IMR-90 (cell line): ENCODE measurements at regions not wholly inside any gene's neighbourhood (a gene's known extent, or its start where the extent isn't known, plus 50 kb on each side); places are given as distances from the start of the nearest gene placed in this dataset.

Experiments
- ATAC-seq: fragments of 200-7000 bp; cut with Tn5 transposase; 2 replicates; pipeline ENCODE4 v1.9.1; 2020; ENCODE audit warnings: low read depth, mild to moderate bottlenecking, moderate library complexity
- BruUV-seq: library from RNA; stranded (reverse); fragments of 400-500 nt; replicated peaks from 2 replicates; lab custom pipeline; 2021; lab: Mats Ljungman, UMichigan
- CTCF ChIA-PET: fragments of 300-600 bp; formaldehyde crosslinking; extraction: SDS; loops from one replicate; lab custom pipeline; 2021; ENCODE audit warnings: antibody characterized with exemption; lab: Yijun Ruan, JAX
- POLR2A ChIA-PET: fragments of 300-600 bp; sonication (Branson Sonifier 250); formaldehyde crosslinking; loops from one replicate; lab custom pipeline; 2022; ENCODE audit warnings: antibody characterized with exemption; ENCODE audit not compliant: unreplicated experiment; lab: Charles Lee
- DNase-seq: peaks from one replicate; pipeline ENCODE4 v3.0.0; 2013
- H2AFZ ChIP-seq: replicated peaks from 2 replicates; pipeline ENCODE3; 2013; ENCODE audit warnings: low read length, mild to moderate bottlenecking; ENCODE audit not compliant: poor library complexity
- H2AK5ac ChIP-seq: 2 replicates; pipeline ENCODE4 v1.6.1; 2013; ENCODE audit warnings: low read depth, low read length, inconsistent platforms
- H2AK9ac ChIP-seq: replicated peaks from 2 replicates; pipeline ENCODE3; 2013; ENCODE audit warnings: mild to moderate bottlenecking, low read depth, low read length, moderate library complexity; ENCODE audit not compliant: poor library complexity
- H2BK120ac ChIP-seq: 2 replicates; pipeline ENCODE4 v1.6.1; 2013; ENCODE audit warnings: low read depth, low read length, inconsistent platforms
- H2BK15ac ChIP-seq: 3 replicates; pipeline ENCODE4 v1.6.1; 2013; ENCODE audit warnings: low read depth, low read length, inconsistent platforms
- H2BK20ac ChIP-seq: 2 replicates; pipeline ENCODE4 v1.6.1; 2013; ENCODE audit warnings: low read depth, mild to moderate bottlenecking, inconsistent platforms, low read length, moderate library complexity
- H2BK5ac ChIP-seq: 2 replicates; pipeline ENCODE4 v1.6.1; 2013; ENCODE audit warnings: mild to moderate bottlenecking, low read depth, low read length, inconsistent platforms; ENCODE audit not compliant: poor library complexity, severe bottlenecking
- H3K14ac ChIP-seq: replicated peaks from 2 replicates; pipeline ENCODE4 v1.6.1; 2013; ENCODE audit warnings: low read depth, low read length, inconsistent platforms
- H3K18ac ChIP-seq: 2 replicates; pipeline ENCODE4 v1.6.1; 2013; ENCODE audit warnings: low read depth, low read length, control low read depth
- H3K23ac ChIP-seq: 2 replicates; pipeline ENCODE4 v1.6.1; 2013; ENCODE audit warnings: low read depth, low read length, inconsistent platforms
- H3K27ac ChIP-seq: 2 replicates; pipeline ENCODE4 v1.5.1; 2013; ENCODE audit warnings: mild to moderate bottlenecking, control low read depth, low read length; ENCODE audit not compliant: insufficient read depth
- H3K27me3 ChIP-seq: 2 replicates; pipeline ENCODE4 v1.6.1; 2013; ENCODE audit warnings: low read length; ENCODE audit not compliant: control insufficient read depth, insufficient read depth
- H3K36me3 ChIP-seq: 2 replicates; pipeline ENCODE4 v1.6.1; 2013; ENCODE audit warnings: low read length, mixed read lengths; ENCODE audit not compliant: control insufficient read depth, insufficient read depth
- H3K4ac ChIP-seq: 2 replicates; pipeline ENCODE4 v1.6.1; 2013; ENCODE audit warnings: low read depth, low read length, inconsistent platforms
- H3K4me1 ChIP-seq: 2 replicates; pipeline ENCODE4 v1.6.1; 2013; ENCODE audit warnings: low read length, mixed read lengths; ENCODE audit not compliant: control insufficient read depth, insufficient read depth
- H3K4me2 ChIP-seq: 2 replicates; pipeline ENCODE4 v1.6.1; 2013; ENCODE audit warnings: low read depth, mild to moderate bottlenecking, control low read depth, low read length, moderate library complexity
- H3K4me3 ChIP-seq: 2 replicates; pipeline ENCODE4 v1.5.1; 2013; ENCODE audit warnings: low read depth, mild to moderate bottlenecking, control low read depth, low read length, moderate library complexity; ENCODE audit not compliant: insufficient read depth
- H3K56ac ChIP-seq: 2 replicates; pipeline ENCODE4 v1.6.1; 2013; ENCODE audit warnings: low read length, inconsistent platforms; ENCODE audit not compliant: insufficient read depth; ENCODE audit errors: extremely low read depth
- H3K79me1 ChIP-seq, 2 experiments: 2 replicates each; pipeline ENCODE4 v1.6.1; 2013; ENCODE audit warnings: low read length in 2 of 2, inconsistent platforms in 1 of 2, low read depth in 1 of 2
- H3K9ac ChIP-seq: 2 replicates; pipeline ENCODE4 v1.6.1; 2013; ENCODE audit warnings: low read depth, low read length, control low read depth
- H3K9me1 ChIP-seq: 2 replicates; pipeline ENCODE4 v1.6.1; 2013; ENCODE audit warnings: low read length, inconsistent platforms; ENCODE audit not compliant: insufficient read depth
- H3K9me3 ChIP-seq: 2 replicates; pipeline ENCODE4 v1.6.1; 2013; ENCODE audit warnings: low read length; ENCODE audit not compliant: control insufficient read depth, insufficient read depth
- H4K20me1 ChIP-seq: 2 replicates; pipeline ENCODE4 v1.6.1; 2013; ENCODE audit warnings: low read length, inconsistent platforms; ENCODE audit not compliant: insufficient read depth
- H4K5ac ChIP-seq: 2 replicates; pipeline ENCODE4 v1.6.1; 2013; ENCODE audit warnings: mild to moderate bottlenecking, low read depth, low read length, control low read depth
- H4K8ac ChIP-seq, 2 experiments: 2 replicates each; pipeline ENCODE4 v1.6.1; 2013; ENCODE audit warnings: low read depth in 2 of 2, low read length in 2 of 2, control low read depth in 1 of 2, inconsistent platforms in 1 of 2
- H4K91ac ChIP-seq: 2 replicates; pipeline ENCODE4 v1.6.1; 2013; ENCODE audit warnings: low read depth, low read length, inconsistent platforms; ENCODE audit not compliant: insufficient read depth
- BHLHE40 ChIP-seq: fragments of 150-350 bp; IDR thresholded peaks from 2 replicates; pipeline ENCODE4 v1.6.1; 2016; ENCODE audit warnings: mild to moderate bottlenecking, low read depth, low read length
- CEBPB ChIP-seq: IDR thresholded peaks from 2 replicates; pipeline ENCODE4 v1.6.1; 2012; ENCODE audit warnings: low read depth, low read length, improper control_type of control experiment
- CHD1 ChIP-seq: IDR thresholded peaks from 2 replicates; pipeline ENCODE4 v1.6.1; 2012; ENCODE audit warnings: low read depth, low read length, improper control_type of control experiment
- CTCF ChIP-seq: conservative IDR thresholded peaks from 2 replicates; pipeline ENCODE4 v1.5.1; 2012; ENCODE audit warnings: mild to moderate bottlenecking, low read depth, low read length, improper control_type of control experiment
- ELK1 ChIP-seq: fragments of 150-350 bp; IDR thresholded peaks from 2 replicates; pipeline ENCODE4 v1.6.1; 2016; ENCODE audit warnings: low read depth, mild to moderate bottlenecking, low read length, moderate library complexity, borderline replicate concordance
- FOS ChIP-seq: fragments of 150-350 bp; IDR thresholded peaks from 2 replicates; pipeline ENCODE4 v1.6.1; 2016; ENCODE audit warnings: low read depth, low read length
- MAFK ChIP-seq: IDR thresholded peaks from 2 replicates; pipeline ENCODE4 v1.6.1; 2012; ENCODE audit warnings: low read depth, low read length, improper control_type of control experiment
- MAZ ChIP-seq: IDR thresholded peaks from 2 replicates; pipeline ENCODE4 v1.6.1; 2012; ENCODE audit warnings: low read depth, mild to moderate bottlenecking, low read length, improper control_type of control experiment, moderate library complexity, borderline replicate concordance
- MXI1 ChIP-seq: IDR thresholded peaks from 2 replicates; pipeline ENCODE4 v1.6.1; 2012; ENCODE audit warnings: low read depth, mild to moderate bottlenecking, low read length, moderate library complexity, borderline replicate concordance
- NFE2L2 ChIP-seq: fragments of 150-350 bp; IDR thresholded peaks from 2 replicates; pipeline ENCODE4 v1.6.1; 2016; ENCODE audit warnings: low read depth, mild to moderate bottlenecking, low read length
- POLR2A ChIP-seq: IDR thresholded peaks from 2 replicates; pipeline ENCODE4 v1.6.1; 2012; ENCODE audit warnings: mild to moderate bottlenecking, low read depth, low read length
- RAD21 ChIP-seq: IDR thresholded peaks from 2 replicates; pipeline ENCODE4 v1.6.1; 2012; ENCODE audit warnings: low read length, improper control_type of control experiment
- RCOR1 ChIP-seq: IDR thresholded peaks from 2 replicates; pipeline ENCODE4 v1.6.1; 2012; ENCODE audit warnings: mild to moderate bottlenecking, low read length, improper control_type of control experiment; ENCODE audit not compliant: insufficient replicate concordance
- RFX5 ChIP-seq: IDR thresholded peaks from 2 replicates; pipeline ENCODE4 v1.8.0; 2012; ENCODE audit warnings: low read depth, mild to moderate bottlenecking, low read length, moderate library complexity
- SMC3 ChIP-seq: fragments of 150-350 bp; IDR thresholded peaks from 2 replicates; pipeline ENCODE4 v1.6.1; 2016; ENCODE audit warnings: low read depth, mild to moderate bottlenecking, antibody characterized with exemption, low read length, moderate library complexity
- USF2 ChIP-seq: fragments of 150-350 bp; IDR thresholded peaks from 2 replicates; pipeline ENCODE4 v1.6.1; 2017; ENCODE audit warnings: mild to moderate bottlenecking, antibody characterized with exemption, low read length, low read depth
- WGBS, 2 experiments: methylation state at CpG; one replicate each; pipeline versions ENCODE4 v1.1.5 to v1.1.7; 2013; ENCODE audit warnings: missing lambda C conversion rate in 2 of 2; ENCODE audit not compliant: insufficient read length in 1 of 2; ENCODE audit errors: extremely low coverage in 2 of 2; 5-methylcytosine and 5-hydroxymethylcytosine counted together
- dilution Hi-C: fragments of 300-500 bp; cut with HindIII; formaldehyde crosslinking; loops from one replicate; pipeline ENCODE4 v1.14.3; 2018; ENCODE audit warnings: low sequenced_read_pairs; ENCODE audit not compliant: unreplicated experiment
- in situ Hi-C: fragments of 300-500 bp; cut with MboI; formaldehyde crosslinking; loops from 3 replicates; pipeline ENCODE4 v1.14.3; 2019; ENCODE audit warnings: low sequenced_read_pairs, inconsistent platforms, mixed read lengths
- intact Hi-C: fragments of 100-400 bp; cut with micrococcal nuclease; formaldehyde crosslinking; loops from 2 replicates; pipeline ENCODE4 v1.10.0; 2022

GRCh38 chr6:81531869-81532561 is 220.5 kb downstream of the TENT5A start:
- peak; percentile 88 for ATAC-seq
- intact Hi-C loops, result no loop called here
- POLR2A ChIA-PET, result interaction anchor here (0.6 to 0.7 kb wide), 2 partner anchors 14 to 211 kb away, joined by 3 to 4 read pairs; no protein-coding TSS in a partner anchor

More at GRCh38 chr6:81531869-81532561, 220.5 kb downstream of the TENT5A start:
- H3K4me3 ChIP-seq, result no peak overlapping the region
- H3K27ac ChIP-seq, result no peak overlapping the region
- no peak overlapping the region for H2AFZ ChIP-seq
- dilution Hi-C loops (no loop called here), in situ Hi-C loops (no loop called here)
- no peak overlapping the region for H3K14ac ChIP-seq
- no peak overlapping the region for H4K8ac ChIP-seq
- CTCF ChIA-PET, result no interaction called here
- no peaks in the 10 kb centered on the region for H3K27me3 ChIP-seq
- no peak overlapping the region for H3K23ac ChIP-seq
- H3K56ac ChIP-seq, result no peak overlapping the region
- H2BK20ac ChIP-seq, result no peak overlapping the region
- H3K36me3 ChIP-seq, result no peaks in the 10 kb centered on the region
- no peak overlapping the region for H2AK9ac ChIP-seq
- H3K9ac ChIP-seq, result no peak overlapping the region
- no peak overlapping the region for H3K4ac ChIP-seq
- no peaks in the 10 kb centered on the region for H3K9me3 ChIP-seq
- TF ChIP-seq CTCF (no peak), NFE2L2 (no peak), FOS (no peak), ELK1 (no peak), MAFK (no peak), USF2 (no peak), SMC3 (no peak), CEBPB (no peak), MXI1 (no peak), BHLHE40 (no peak), POLR2A (no peak), RFX5 (no peak), CHD1 (no peak), RCOR1 (no peak), RAD21 (no peak), MAZ (no peak)
- no peak overlapping the region for H2AK5ac ChIP-seq
- no peak overlapping the region for H2BK5ac ChIP-seq
- H4K91ac ChIP-seq, result no peak overlapping the region
- H3K9me1 ChIP-seq, result no peaks in the 10 kb centered on the region
- H2BK120ac ChIP-seq, result no peak overlapping the region
- BruUV-seq, result no TSS peak
- no peak overlapping the region for H3K18ac ChIP-seq
- WGBS, 2 experiments, result no CpG with 5 or more reads among the region's 3 CpGs
- H3K79me1 ChIP-seq, result no peaks in the 10 kb centered on the region
- no peaks in the 10 kb centered on the region; the same call in 1 of the 2 replicates for H3K4me1 ChIP-seq
- no peaks in the 10 kb centered on the region for H4K20me1 ChIP-seq
- H2BK15ac ChIP-seq, result no peak overlapping the region
- H4K5ac ChIP-seq, result no peak overlapping the region
- peak overlapping the region; percentile 12; the same call in 1 of the 2 replicates for H3K4me2 ChIP-seq
- DNase-seq, result peak; percentile 38
